Transverse colon (tissue), 4 donors: ENCODE measurements at regions not wholly inside any gene's neighbourhood (a gene's known extent, or its start where the extent isn't known, plus 50 kb on each side); places are given as distances from the start of the nearest gene placed in this dataset.

Experiments used
- EP300 ChIP-seq: sonication (generic); formaldehyde crosslinking; IDR thresholded peaks from one replicate; pipeline ENCODE4 v1.6.1; 2017; ENCODE audit warnings: antibody characterized with exemption, low read depth
- POLR2A ChIP-seq: fragments of 450-650 bp; IDR thresholded peaks from one replicate; pipeline ENCODE4 v1.6.1; 2016; ENCODE audit warnings: antibody characterized with exemption, mild to moderate bottlenecking, moderate library complexity
- POLR2AphosphoS5 ChIP-seq, 3 donors: sonication (generic); formaldehyde crosslinking; IDR thresholded peaks; one replicate each; pipeline ENCODE4 v1.6.1; 2016; ENCODE audit warnings: antibody characterized with exemption in 3 of 3
- TF ChIP-seq, protein P1 (sequence below), 5 experiments: fragments of 200-600 bp in 3 of 5; fragments of 450-650 bp in 2 of 5; sonication (generic) in 3 of 5; IDR thresholded peaks; 1 replicate in 2 of 5; 2 replicates in 3 of 5; pipeline ENCODE4 v1.5.1; 2016 to 2017; ENCODE audit warnings: antibody characterized with exemption in 5 of 5, inconsistent platforms in 3 of 5, mild to moderate bottlenecking in 2 of 5, moderate library complexity in 1 of 5

DNA sequence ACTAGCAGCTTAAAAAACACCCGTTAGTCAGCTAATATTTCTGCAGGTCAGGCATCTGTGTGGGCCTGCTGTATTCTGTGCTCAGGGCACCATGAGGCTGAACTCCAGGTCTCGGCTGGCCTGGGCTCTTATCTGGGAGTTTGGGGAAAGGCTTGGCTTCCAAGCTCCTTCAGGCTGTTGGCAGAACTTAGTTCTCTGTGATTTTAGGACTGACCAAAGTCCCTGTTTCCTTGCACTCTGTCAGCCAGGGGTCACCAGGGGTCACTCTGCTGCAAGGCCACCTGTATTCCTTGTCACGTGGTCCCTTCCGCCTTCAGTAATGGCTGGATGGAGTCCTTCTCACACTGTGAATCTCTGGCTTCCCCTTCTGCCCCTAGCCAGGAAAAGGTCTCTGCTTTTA lies 586.4 kb downstream of the AACS start:
- TF ChIP-seq, protein P1, sequence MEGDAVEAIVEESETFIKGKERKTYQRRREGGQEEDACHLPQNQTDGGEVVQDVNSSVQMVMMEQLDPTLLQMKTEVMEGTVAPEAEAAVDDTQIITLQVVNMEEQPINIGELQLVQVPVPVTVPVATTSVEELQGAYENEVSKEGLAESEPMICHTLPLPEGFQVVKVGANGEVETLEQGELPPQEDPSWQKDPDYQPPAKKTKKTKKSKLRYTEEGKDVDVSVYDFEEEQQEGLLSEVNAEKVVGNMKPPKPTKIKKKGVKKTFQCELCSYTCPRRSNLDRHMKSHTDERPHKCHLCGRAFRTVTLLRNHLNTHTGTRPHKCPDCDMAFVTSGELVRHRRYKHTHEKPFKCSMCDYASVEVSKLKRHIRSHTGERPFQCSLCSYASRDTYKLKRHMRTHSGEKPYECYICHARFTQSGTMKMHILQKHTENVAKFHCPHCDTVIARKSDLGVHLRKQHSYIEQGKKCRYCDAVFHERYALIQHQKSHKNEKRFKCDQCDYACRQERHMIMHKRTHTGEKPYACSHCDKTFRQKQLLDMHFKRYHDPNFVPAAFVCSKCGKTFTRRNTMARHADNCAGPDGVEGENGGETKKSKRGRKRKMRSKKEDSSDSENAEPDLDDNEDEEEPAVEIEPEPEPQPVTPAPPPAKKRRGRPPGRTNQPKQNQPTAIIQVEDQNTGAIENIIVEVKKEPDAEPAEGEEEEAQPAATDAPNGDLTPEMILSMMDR (IDR thresholded peaks at IDR 0.05): no peak
- TF ChIP-seq POLR2A (no peak), POLR2AphosphoS5 (IDR thresholded peaks at IDR 0.05) (no peak), EP300 (no peak)
